ENCODE measurements at regions not wholly inside any gene's neighbourhood (a gene's known extent, or its start where the extent isn't known, plus 50 kb on each side); places are given as distances from the start of the nearest gene placed in this dataset.
"Not testable (repeated sequence)": the region's sequence is repeated elsewhere in the genome, so short reads cannot be mapped to it uniquely, and the experiment has no call there.

DNA sequence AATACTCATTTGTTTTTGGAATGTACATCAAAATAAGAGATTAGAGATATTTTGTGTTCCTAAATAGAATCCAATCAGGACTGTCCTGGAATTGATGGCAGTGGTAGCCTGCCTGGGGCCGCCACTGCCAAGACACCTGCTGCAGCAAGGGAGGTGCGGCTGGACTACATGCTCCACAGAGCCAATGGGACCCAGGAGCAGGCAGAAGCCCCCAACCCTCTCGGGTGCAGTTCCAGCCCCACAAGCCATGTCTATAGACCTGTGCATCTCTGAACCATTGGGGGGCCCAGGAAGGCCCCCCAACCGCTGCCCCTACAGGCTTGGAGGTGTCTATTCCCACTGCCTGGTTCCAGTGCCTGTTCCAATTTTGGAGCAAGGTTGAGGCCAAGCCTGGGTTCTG, 1524.3 kb downstream of the PCDH18 start:
- in situ Hi-C loops (cut with HindIII; ENCODE audit: low sequenced_read_pairs): no loop called here

DNA sequence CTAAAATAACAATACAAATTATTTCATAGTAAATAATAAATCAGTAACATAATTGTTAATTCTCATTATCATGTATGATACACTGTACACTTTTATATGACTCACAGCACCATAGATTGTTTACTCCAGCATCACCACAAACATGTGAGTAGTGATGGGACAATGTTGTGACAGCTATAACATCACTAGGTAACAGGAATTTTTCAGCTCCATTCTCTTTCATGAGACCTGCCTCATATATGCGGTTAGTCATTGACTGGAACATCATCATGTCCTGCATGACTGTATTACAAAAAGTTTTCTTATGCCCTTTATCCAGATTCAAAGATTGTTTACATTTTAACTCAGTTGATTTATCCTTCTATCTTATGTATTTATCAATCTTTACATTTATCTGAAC, 1530.0 kb downstream of the PCDH18 start:
- in situ Hi-C loops (cut with HindIII; ENCODE audit: low sequenced_read_pairs): no loop called here

DNA sequence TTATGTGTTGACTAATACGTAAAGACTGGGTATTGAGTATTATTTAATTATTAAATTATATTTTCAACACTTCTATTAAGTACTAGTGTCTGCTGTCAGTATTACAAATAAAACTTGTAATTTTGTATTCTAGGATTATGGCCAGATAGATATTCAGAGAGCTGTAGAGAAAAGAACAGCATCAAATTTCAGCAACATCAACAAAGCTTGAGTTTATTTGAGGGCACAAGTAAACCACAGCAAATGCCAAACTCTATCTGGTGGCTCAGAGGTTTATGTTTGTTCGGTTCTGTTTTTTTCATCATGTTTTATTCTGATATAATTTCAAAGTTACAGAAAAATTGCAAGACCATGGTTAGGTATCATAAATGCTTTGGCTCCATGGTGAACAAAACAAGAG, 1530.5 kb downstream of the PCDH18 start:
- in situ Hi-C loops (cut with HindIII; ENCODE audit: low sequenced_read_pairs): no loop called here

- in situ Hi-C loops (cut with HindIII; ENCODE audit: low sequenced_read_pairs): no loop called here
Measured at GRCh38 chr4:136000246-136000645, 1532.0 kb downstream of the PCDH18 start.

- in situ Hi-C loops (cut with HindIII; ENCODE audit: low sequenced_read_pairs): no loop called here
Measured at GRCh38 chr4:135994360-135994759, 1537.9 kb downstream of the PCDH18 start.

DNA sequence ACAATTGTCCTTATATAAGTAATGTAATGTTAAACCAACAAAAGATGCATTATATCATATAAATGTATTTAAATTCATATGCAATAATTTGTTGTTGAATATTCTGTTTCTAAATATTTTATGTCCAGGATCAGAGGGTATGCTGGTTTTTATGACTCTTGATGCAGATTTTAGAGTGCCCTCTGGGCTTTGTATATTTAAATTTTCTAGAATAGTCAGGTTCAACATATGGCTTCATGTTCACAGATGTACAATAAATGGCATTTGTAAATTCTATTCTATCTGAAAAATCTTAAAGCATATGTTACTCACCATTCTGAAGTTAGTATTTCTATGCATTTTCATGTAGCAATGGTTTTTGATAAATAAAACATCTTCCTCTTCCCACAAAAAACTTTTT, 1555.4 kb downstream of the PCDH18 start:
- in situ Hi-C loops (cut with HindIII; ENCODE audit: low sequenced_read_pairs): no loop called here

GRCh38 chr4:135966936-135967335, 1565.4 kb downstream of the PCDH18 start:
- in situ Hi-C loops (cut with HindIII; ENCODE audit: low sequenced_read_pairs): no loop called here

DNA sequence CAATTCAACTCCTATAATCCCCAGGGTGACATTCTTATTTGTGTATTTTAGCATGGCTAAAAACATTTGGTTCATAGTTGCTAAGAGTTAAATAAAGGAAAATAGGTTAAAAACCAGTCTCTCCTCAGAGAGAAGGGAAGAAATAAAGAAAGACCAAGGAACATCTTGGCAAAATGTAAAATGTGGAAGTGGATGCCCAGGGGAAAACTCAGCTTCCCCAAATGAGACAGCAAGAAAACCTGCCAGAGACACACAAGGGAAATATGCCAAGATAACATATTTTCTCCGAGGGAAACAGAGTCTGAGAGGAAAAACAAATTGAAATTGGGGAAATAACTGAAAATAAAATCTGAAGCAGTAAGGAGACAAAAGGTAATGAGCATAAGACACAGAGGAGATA, 1569.3 kb downstream of the PCDH18 start:
- in situ Hi-C loops (cut with HindIII; ENCODE audit: low sequenced_read_pairs): no loop called here

DNA sequence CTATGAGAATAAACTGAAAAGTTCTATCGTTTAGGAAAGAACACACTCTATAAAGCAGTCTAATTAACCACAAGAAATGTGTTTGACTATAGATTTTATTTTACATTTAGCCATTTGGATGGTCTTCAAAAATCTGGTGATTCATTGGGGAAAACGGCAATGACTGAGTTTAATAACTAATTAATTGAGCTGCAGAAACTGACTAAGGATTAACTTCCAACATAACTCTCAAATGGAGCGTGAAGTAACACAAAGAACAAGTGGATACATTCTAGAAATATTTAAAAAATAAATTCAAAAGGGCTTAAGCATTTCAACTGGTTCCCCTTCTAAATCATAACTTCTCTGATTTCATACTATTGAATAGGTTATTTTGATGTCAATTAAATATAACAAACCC, 1582.4 kb downstream of the PCDH18 start:
- in situ Hi-C loops (cut with HindIII; ENCODE audit: low sequenced_read_pairs): no loop called here

- in situ Hi-C loops (cut with HindIII; ENCODE audit: low sequenced_read_pairs): no loop called here
Measured at GRCh38 chr4:135948797-135949196, 1583.5 kb downstream of the PCDH18 start.

- in situ Hi-C loops (cut with HindIII; ENCODE audit: low sequenced_read_pairs): no loop called here
Measured at GRCh38 chr4:135941671-135942070, 1590.6 kb downstream of the PCDH18 start.

DNA sequence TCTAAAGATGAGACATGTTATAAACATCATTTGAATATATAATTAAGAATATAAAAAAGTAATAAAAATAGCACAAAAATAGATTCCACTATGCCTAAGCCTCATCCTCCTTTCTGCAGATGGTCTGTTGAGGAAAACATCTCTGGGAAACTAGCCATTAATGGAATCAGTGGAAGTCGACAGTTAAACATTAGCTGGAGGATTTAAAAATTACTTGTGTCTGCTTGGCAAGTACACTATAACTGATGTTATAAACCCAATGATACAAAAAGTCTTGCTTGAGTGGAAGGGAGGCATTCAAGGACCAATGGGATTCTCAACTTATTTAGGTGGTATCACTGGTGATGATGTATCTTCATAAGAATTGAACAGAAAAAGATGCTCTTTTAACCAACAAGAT, 1598.3 kb downstream of the PCDH18 start:
- in situ Hi-C loops (cut with HindIII; ENCODE audit: low sequenced_read_pairs): no loop called here

GRCh38 chr4:135927651-135928050, 1604.6 kb downstream of the PCDH18 start:
- in situ Hi-C loops (cut with HindIII; ENCODE audit: low sequenced_read_pairs): no loop called here

DNA sequence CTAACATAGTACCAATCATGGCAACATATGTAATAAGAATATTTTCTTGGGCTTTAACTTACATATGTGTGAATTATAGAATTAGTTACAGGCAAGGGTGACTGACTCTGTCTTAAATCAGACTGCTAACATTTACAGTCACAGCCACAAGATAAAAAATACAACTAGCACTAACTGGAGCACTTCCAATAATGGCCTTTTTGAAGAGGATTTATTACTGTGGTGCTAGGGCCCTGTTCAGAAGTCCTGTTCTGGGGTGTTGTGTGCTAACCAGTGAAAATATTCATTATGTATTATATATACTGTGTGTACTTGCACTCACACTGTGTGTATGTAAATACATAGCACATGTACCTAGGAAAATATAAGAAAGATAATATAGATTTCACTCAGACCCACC, 1611.2 kb downstream of the PCDH18 start:
- in situ Hi-C loops (cut with HindIII; ENCODE audit: low sequenced_read_pairs): no loop called here

DNA sequence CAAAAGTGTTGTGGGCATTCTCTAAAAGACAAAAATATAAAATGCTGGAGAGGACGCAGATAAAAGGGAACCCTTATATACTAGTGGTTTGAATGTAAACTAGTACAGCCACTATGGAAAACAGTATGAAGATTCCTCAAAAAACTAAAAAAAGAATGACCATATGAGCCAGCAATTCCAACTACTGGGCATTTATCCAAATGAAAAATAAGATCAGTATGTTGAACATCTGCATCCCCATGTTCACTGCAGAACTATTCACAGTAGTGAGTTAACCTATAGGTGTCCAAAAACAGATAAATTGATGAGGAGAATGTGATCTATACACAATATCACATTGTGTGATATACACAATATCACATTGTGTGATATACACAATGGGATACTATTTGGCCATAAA, 1615.3 kb downstream of the PCDH18 start:
- in situ Hi-C loops (cut with HindIII; ENCODE audit: low sequenced_read_pairs): no loop called here

- in situ Hi-C loops (cut with HindIII; ENCODE audit: low sequenced_read_pairs): no loop called here
Measured at GRCh38 chr4:135900956-135901355, 1631.3 kb downstream of the PCDH18 start.

DNA sequence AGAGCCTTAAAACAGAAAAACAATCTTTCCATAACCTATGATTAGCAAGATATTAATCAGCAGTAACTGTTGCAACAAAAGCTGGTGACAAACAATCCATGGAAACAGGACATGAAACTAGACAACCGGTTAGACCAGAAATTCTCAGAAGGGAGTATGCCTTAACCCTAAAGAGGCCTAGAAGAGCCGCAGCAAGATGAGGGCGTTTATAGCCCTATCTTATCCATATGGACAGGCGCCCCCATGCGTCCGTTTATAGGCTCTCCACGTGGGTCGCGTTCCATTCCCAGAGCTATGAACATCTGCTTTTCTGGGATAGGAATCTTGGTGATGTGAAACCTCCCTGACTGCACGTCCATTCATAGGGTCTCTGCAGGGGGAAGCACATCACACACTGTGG, 1662.7 kb upstream of the PABPC4L start:
- in situ Hi-C loops (cut with HindIII; ENCODE audit: low sequenced_read_pairs): not testable (repeated sequence)

DNA sequence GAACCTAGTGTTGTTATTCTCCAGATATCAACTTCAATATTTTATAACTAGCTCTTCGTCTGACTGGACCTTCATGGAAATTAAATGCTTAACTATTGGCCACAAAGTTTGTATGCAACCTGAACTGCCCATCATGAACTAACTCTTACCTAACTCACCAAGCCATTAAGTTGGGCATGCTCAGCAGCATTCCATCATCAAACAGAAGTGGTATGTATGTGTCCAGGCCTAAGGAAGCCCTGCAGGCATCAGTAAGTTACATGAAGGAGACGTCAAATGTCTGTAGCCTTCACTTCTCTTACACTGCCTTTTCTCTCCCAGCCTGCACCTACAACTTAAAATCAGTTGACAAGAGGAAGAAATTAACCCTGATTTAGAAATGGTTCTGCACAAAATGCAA, 1639.2 kb upstream of the PABPC4L start:
- in situ Hi-C loops (cut with HindIII; ENCODE audit: low sequenced_read_pairs): no loop called here

DNA sequence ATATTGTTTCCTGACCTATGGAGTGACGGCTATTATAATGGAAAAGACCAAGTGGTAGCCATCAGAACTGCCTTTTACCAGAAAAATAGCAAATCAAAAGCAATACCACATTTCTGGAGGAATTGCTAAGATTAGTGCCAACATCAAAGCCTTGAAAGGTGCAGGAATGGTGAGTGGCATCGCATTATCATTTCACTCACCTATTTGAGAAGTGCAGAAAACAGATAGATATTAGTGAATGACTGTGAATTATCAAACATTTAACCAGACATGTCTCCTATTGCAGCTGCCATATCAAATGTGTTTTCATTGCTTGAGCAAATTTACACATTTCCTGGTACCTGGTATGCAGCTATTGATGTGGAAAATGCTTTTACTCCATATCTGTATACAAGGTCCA, 1638.1 kb upstream of the PABPC4L start:
- in situ Hi-C loops (cut with HindIII; ENCODE audit: low sequenced_read_pairs): no loop called here

- in situ Hi-C loops (cut with HindIII; ENCODE audit: low sequenced_read_pairs): no loop called here
Measured at GRCh38 chr4:135838889-135839288, 1637.3 kb upstream of the PABPC4L start.

- in situ Hi-C loops (cut with HindIII; ENCODE audit: low sequenced_read_pairs): no loop called here
Measured at GRCh38 chr4:135834471-135834870, 1632.9 kb upstream of the PABPC4L start.

DNA sequence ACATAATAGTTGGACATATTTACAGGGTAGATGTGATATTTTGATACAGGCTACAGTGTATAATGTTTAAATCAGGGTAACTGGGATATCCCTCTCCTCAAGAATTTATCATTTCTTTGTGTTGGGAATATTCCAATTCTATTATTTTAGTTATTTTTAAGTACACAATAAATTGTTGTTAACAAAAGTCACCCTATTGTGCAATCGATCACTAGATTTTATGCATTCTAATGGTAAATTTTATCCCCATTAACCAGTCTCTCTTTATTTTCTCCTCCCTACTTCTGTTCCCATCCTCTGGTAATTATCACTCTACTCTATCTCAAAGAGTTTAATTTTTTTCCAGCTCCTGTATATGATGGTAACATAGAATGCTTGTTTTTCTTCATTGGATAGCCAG, 1631.9 kb upstream of the PABPC4L start:
- in situ Hi-C loops (cut with HindIII; ENCODE audit: low sequenced_read_pairs): no loop called here

- in situ Hi-C loops (cut with HindIII; ENCODE audit: low sequenced_read_pairs): no loop called here
Measured at GRCh38 chr4:135824759-135825296, 1623.2 kb upstream of the PABPC4L start.

DNA sequence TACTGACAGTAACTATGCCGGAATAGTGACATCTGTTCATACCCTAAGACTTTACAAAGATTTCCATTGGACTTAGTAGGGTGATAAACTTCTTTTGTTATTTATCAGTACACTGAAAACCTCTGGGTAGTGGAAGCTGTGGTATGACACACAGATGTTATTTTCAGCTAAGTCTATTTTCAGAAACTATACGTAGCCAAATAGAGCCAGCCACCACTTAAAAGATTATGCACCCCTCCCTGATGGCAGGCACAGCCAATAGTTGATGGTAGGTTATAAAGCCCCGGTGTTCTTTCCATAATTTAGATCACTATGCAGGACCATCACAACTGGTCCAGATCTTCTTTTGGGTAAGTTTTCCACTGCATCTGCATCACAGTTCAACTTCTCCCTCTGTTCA, 1603.2 kb upstream of the PABPC4L start:
- in situ Hi-C loops (cut with HindIII; ENCODE audit: low sequenced_read_pairs): no loop called here
